ENCODE measurements at regions not wholly inside any gene's neighbourhood (a gene's known extent, or its start where the extent isn't known, plus 50 kb on each side); places are given as distances from the start of the nearest gene placed in this dataset.

GRCh38 chr16:35906440-35906839 lies 2447.0 kb downstream of the TP53TG3F start:
- Histone ChIP-seq H3K4me3 (ENCODE audit: insufficient read depth, low read depth, low read length) (no peak overlapping the region), H3K27me3 (ENCODE audit: insufficient read depth, low read length) (no peaks in the 10 kb centered on the region), H3K36me3 (ENCODE audit: insufficient read depth, low read length) (no peaks in the 10 kb centered on the region), H2AFZ (ENCODE audit: low read depth, low read length) (no peak overlapping the region), H3K4me2 (ENCODE audit: low read length) (no peak overlapping the region), H3K79me2 (ENCODE audit: insufficient read depth, low read length) (no peaks in the 10 kb centered on the region), H3K9ac (ENCODE audit: low read length) (no peak overlapping the region), H4K20me1 (ENCODE audit: insufficient read depth, low read length) (no peaks in the 10 kb centered on the region), H3K4me1 (ENCODE audit: insufficient read depth, low read length) (no peaks in the 10 kb centered on the region), H3K27ac (ENCODE audit: low read depth, low read length) (no peak overlapping the region), H3K9me3 (ENCODE audit: insufficient read depth, low read depth, low read length) (peaks cover 5% of the 10 kb centered on the region)
- peaks cover 11% of the 10 kb centered on the region for H3K9me3 Mint-ChIP-seq (ENCODE audit: unreplicated experiment)
- no peak for FAIRE-seq
- H3K36me3 Mint-ChIP-seq (ENCODE audit: low read depth, unreplicated experiment): no peaks in the 10 kb centered on the region
- H3K27ac Mint-ChIP-seq (ENCODE audit: unreplicated experiment): no peak overlapping the region
- TF ChIP-seq CTCF (IDR thresholded peaks at IDR 0.05; ENCODE audit: insufficient read depth, low read depth, low read length): no peak
- no peak for DNase-seq (ENCODE audit: low read depth)
- H3K27me3 Mint-ChIP-seq (ENCODE audit: low read depth, unreplicated experiment): no peaks in the 10 kb centered on the region
- H3K4me3 Mint-ChIP-seq (ENCODE audit: unreplicated experiment): no peak overlapping the region
- H3K4me1 Mint-ChIP-seq (ENCODE audit: low read depth, unreplicated experiment): no peaks in the 10 kb centered on the region

GRCh38 chr16:35908152-35908551 lies 2448.7 kb downstream of the TP53TG3F start:
- no peaks in the 10 kb centered on the region for H3K27me3 ChIP-seq (ENCODE audit: insufficient read depth, low read length)
- H3K27ac Mint-ChIP-seq (ENCODE audit: unreplicated experiment): no peak overlapping the region
- H3K79me2 ChIP-seq (ENCODE audit: insufficient read depth, low read length): no peaks in the 10 kb centered on the region
- DNase-seq (ENCODE audit: low read depth) (no peak), FAIRE-seq (no peak)
- H3K4me1 ChIP-seq (ENCODE audit: insufficient read depth, low read length): no peaks in the 10 kb centered on the region
- H3K9me3 ChIP-seq (ENCODE audit: insufficient read depth, low read depth, low read length): peaks cover 9% of the 10 kb centered on the region
- H3K4me3 Mint-ChIP-seq (ENCODE audit: unreplicated experiment): no peak overlapping the region
- H3K36me3 Mint-ChIP-seq (ENCODE audit: low read depth, unreplicated experiment): no peaks in the 10 kb centered on the region
- no peak for TF ChIP-seq CTCF (IDR thresholded peaks at IDR 0.05; ENCODE audit: insufficient read depth, low read depth, low read length)
- no peak for TF ChIP-seq EZH2 (IDR thresholded peaks at IDR 0.05; ENCODE audit: insufficient read depth, low read length)
- H2AFZ ChIP-seq (ENCODE audit: low read depth, low read length): no peak overlapping the region
- no peak overlapping the region for H3K9ac ChIP-seq (ENCODE audit: low read length)
- no peaks in the 10 kb centered on the region for H3K4me1 Mint-ChIP-seq (ENCODE audit: low read depth, unreplicated experiment)
- H3K27ac ChIP-seq (ENCODE audit: low read depth, low read length): no peak overlapping the region
- no peak overlapping the region for H3K4me2 ChIP-seq (ENCODE audit: low read length)
- no peaks in the 10 kb centered on the region for H3K27me3 Mint-ChIP-seq (ENCODE audit: low read depth, unreplicated experiment)
- H3K4me3 ChIP-seq (ENCODE audit: insufficient read depth, low read depth, low read length): no peak overlapping the region
- H3K9me3 Mint-ChIP-seq (ENCODE audit: unreplicated experiment): peaks cover 12% of the 10 kb centered on the region
- H3K36me3 ChIP-seq (ENCODE audit: insufficient read depth, low read length): no peaks in the 10 kb centered on the region
- H4K20me1 ChIP-seq (ENCODE audit: insufficient read depth, low read length): no peaks in the 10 kb centered on the region

- FAIRE-seq: no peak
- H3K4me3 Mint-ChIP-seq (ENCODE audit: unreplicated experiment): no peak overlapping the region
- peaks cover 12% of the 10 kb centered on the region for H3K9me3 Mint-ChIP-seq (ENCODE audit: unreplicated experiment)
- Histone ChIP-seq H4K20me1 (ENCODE audit: insufficient read depth, low read length) (no peaks in the 10 kb centered on the region), H3K4me2 (ENCODE audit: low read length) (no peak overlapping the region), H3K79me2 (ENCODE audit: insufficient read depth, low read length) (no peaks in the 10 kb centered on the region), H3K27ac (ENCODE audit: low read depth, low read length) (no peak overlapping the region), H3K4me1 (ENCODE audit: insufficient read depth, low read length) (no peaks in the 10 kb centered on the region), H3K27me3 (ENCODE audit: insufficient read depth, low read length) (no peaks in the 10 kb centered on the region), H3K4me3 (ENCODE audit: insufficient read depth, low read depth, low read length) (no peak overlapping the region), H3K9ac (ENCODE audit: low read length) (no peak overlapping the region), H3K9me3 (ENCODE audit: insufficient read depth, low read depth, low read length) (peaks cover 9% of the 10 kb centered on the region), H2AFZ (ENCODE audit: low read depth, low read length) (no peak overlapping the region), H3K36me3 (ENCODE audit: insufficient read depth, low read length) (no peaks in the 10 kb centered on the region)
- TF ChIP-seq EZH2 (IDR thresholded peaks at IDR 0.05; ENCODE audit: insufficient read depth, low read length) (no peak), CTCF (IDR thresholded peaks at IDR 0.05; ENCODE audit: insufficient read depth, low read depth, low read length) (no peak)
- no peaks in the 10 kb centered on the region for H3K4me1 Mint-ChIP-seq (ENCODE audit: low read depth, unreplicated experiment)
- no peaks in the 10 kb centered on the region for H3K36me3 Mint-ChIP-seq (ENCODE audit: low read depth, unreplicated experiment)
- no peak overlapping the region for H3K27ac Mint-ChIP-seq (ENCODE audit: unreplicated experiment)
- H3K27me3 Mint-ChIP-seq (ENCODE audit: low read depth, unreplicated experiment): no peaks in the 10 kb centered on the region
- DNase-seq (ENCODE audit: low read depth): no peak
These were observed 2449.5 kb downstream of the TP53TG3F start for GRCh38 chr16:35908942-35909341.

Data from astrocyte (in vitro differentiated cells and primary cell).